SK-N-SH treated with all-trans-retinoic acid at 6 μM for 48 hours (cell line): ENCODE measurements at regions not wholly inside any gene's neighbourhood (a gene's known extent, or its start where the extent isn't known, plus 50 kb on each side); places are given as distances from the start of the nearest gene placed in this dataset.

Experiments used
- ATAC-seq: fragments of 200-7000 bp; cut with Tn5 transposase; 3 replicates; pipeline ENCODE4 v1.9.1; 2020; ENCODE audit warnings: mild to moderate bottlenecking, moderate library complexity
- ARNTL ChIP-seq: fragments of 450-650 bp; formaldehyde crosslinking; IDR thresholded peaks from 2 replicates; pipeline ENCODE4 v1.5.0; 2020; ENCODE audit warnings: low read depth, mild to moderate bottlenecking, moderate library complexity, borderline replicate concordance
- CREB5 ChIP-seq: fragments of 250-450 bp; sonication (Bioruptor Pico); IDR thresholded peaks from 2 replicates; pipeline ENCODE4 v1.5.1; 2020; ENCODE audit warnings: low read depth, mild to moderate bottlenecking, moderate library complexity
- CSDC2 ChIP-seq: fragments of 250-450 bp; sonication (Bioruptor Pico); IDR thresholded peaks from 2 replicates; pipeline ENCODE4 v1.5.0; 2020; ENCODE audit warnings: mild to moderate bottlenecking, moderate library complexity
- ESRRG ChIP-seq: fragments of 250-450 bp; sonication (Bioruptor Pico); IDR thresholded peaks from 2 replicates; pipeline ENCODE4 v1.6.1; 2021; ENCODE audit warnings: mild to moderate bottlenecking
- GLIS3 ChIP-seq: fragments of 250-450 bp; sonication (Bioruptor Pico); IDR thresholded peaks from 2 replicates; pipeline ENCODE4 v1.5.0; 2020; ENCODE audit warnings: mild to moderate bottlenecking, moderate library complexity
- ISL1 ChIP-seq: fragments of 250-450 bp; sonication (Bioruptor Pico); IDR thresholded peaks from 2 replicates; pipeline ENCODE4 v2.1.2; 2022; ENCODE audit warnings: mild to moderate bottlenecking, moderate library complexity
- OSR1 ChIP-seq: fragments of 250-450 bp; sonication (Bioruptor Pico); IDR thresholded peaks from 2 replicates; pipeline ENCODE4 v1.8.0; 2022; ENCODE audit warnings: moderate library complexity, mild to moderate bottlenecking, inconsistent platforms
- PATZ1 ChIP-seq: fragments of 250-450 bp; sonication (Bioruptor Pico); IDR thresholded peaks from 2 replicates; pipeline ENCODE4 v1.8.0; 2020; ENCODE audit warnings: mild to moderate bottlenecking, moderate library complexity, borderline replicate concordance
- POU6F1 ChIP-seq: fragments of 250-450 bp; sonication (Bioruptor Pico); IDR thresholded peaks from 2 replicates; pipeline ENCODE4 v1.8.0; 2021; ENCODE audit warnings: low read depth, mild to moderate bottlenecking, moderate library complexity, borderline replicate concordance
- PPARA ChIP-seq: fragments of 250-450 bp; sonication (Bioruptor Pico); IDR thresholded peaks from 2 replicates; pipeline ENCODE4 v1.5.0; 2020; ENCODE audit warnings: mild to moderate bottlenecking, borderline replicate concordance
- RARB ChIP-seq: fragments of 250-450 bp; sonication (Bioruptor Pico); IDR thresholded peaks from 2 replicates; pipeline ENCODE4 v1.8.0; 2021; ENCODE audit warnings: mild to moderate bottlenecking, moderate library complexity
- SNAI2 ChIP-seq: fragments of 250-450 bp; sonication (Bioruptor Pico); IDR thresholded peaks from 2 replicates; pipeline ENCODE4 v1.5.0; 2020; ENCODE audit warnings: mild to moderate bottlenecking, moderate library complexity
- TCF4 ChIP-seq: fragments of 250-450 bp; sonication (Bioruptor Pico); IDR thresholded peaks from 2 replicates; pipeline ENCODE4 v1.8.0; 2021; ENCODE audit warnings: mild to moderate bottlenecking, moderate library complexity, borderline replicate concordance
- TOX ChIP-seq: fragments of 250-450 bp; sonication (Bioruptor Pico); IDR thresholded peaks from 2 replicates; pipeline ENCODE4 v1.8.0; 2021; ENCODE audit warnings: mild to moderate bottlenecking, moderate library complexity, borderline replicate concordance
- TSHZ2 ChIP-seq: fragments of 250-450 bp; sonication (Bioruptor Pico); IDR thresholded peaks from 2 replicates; pipeline ENCODE4 v1.5.0; 2020; ENCODE audit warnings: mild to moderate bottlenecking, moderate library complexity
- ZC3H10 ChIP-seq: fragments of 250-450 bp; sonication (Bioruptor Pico); IDR thresholded peaks from 2 replicates; pipeline ENCODE4 v1.5.1; 2021; ENCODE audit warnings: mild to moderate bottlenecking, moderate library complexity
- ZFP3 ChIP-seq: fragments of 250-450 bp; sonication (Bioruptor Pico); IDR thresholded peaks from 2 replicates; pipeline ENCODE4 v1.5.0; 2020; ENCODE audit warnings: mild to moderate bottlenecking, moderate library complexity
- ZFP30 ChIP-seq: fragments of 450-650 bp; formaldehyde crosslinking; IDR thresholded peaks from 2 replicates; pipeline ENCODE4 v1.5.0; 2022; ENCODE audit warnings: mild to moderate bottlenecking, moderate library complexity
- ZNF70 ChIP-seq: fragments of 450-650 bp; formaldehyde crosslinking; IDR thresholded peaks from 2 replicates; pipeline ENCODE4 v1.5.0; 2020; ENCODE audit warnings: mild to moderate bottlenecking, moderate library complexity

GRCh38 chr6:119895626-119896025 lies 546.1 kb upstream of the MAN1A1 start:
- no peak for TF ChIP-seq CREB5
- no peak for TF ChIP-seq ZNF70 (CRISPR knock-in tag)
- TF ChIP-seq GLIS3 (CRISPR knock-in tag), result no peak
- no peak for TF ChIP-seq TCF4
- no peak for TF ChIP-seq ZFP30 (CRISPR knock-in tag)
- no peak for TF ChIP-seq PPARA (CRISPR knock-in tag)
- no peak for TF ChIP-seq ESRRG
- no peak for TF ChIP-seq OSR1
- TF ChIP-seq ZC3H10 (CRISPR knock-in tag), result no peak
- no peak for TF ChIP-seq POU6F1 (CRISPR knock-in tag)
- TF ChIP-seq ZFP3 (CRISPR knock-in tag), result no peak
- TF ChIP-seq ARNTL (CRISPR knock-in tag), result no peak
- no peak for TF ChIP-seq SNAI2 (CRISPR knock-in tag)
- no peak for TF ChIP-seq PATZ1
- TF ChIP-seq, all 23 proteins: peak for 0
- no peak for ATAC-seq

- no peak for ATAC-seq
- no peak for TF ChIP-seq ISL1 (CRISPR knock-in tag)
Observed at GRCh38 chr6:119894811-119895210, 545.2 kb upstream of the MAN1A1 start.

GRCh38 chr6:119891644-119892043 lies 542.1 kb upstream of the MAN1A1 start:
- no peak for ATAC-seq
- no peak for TF ChIP-seq ZC3H10 (CRISPR knock-in tag)
- TF ChIP-seq ZNF70 (CRISPR knock-in tag), result no peak
- TF ChIP-seq TOX (CRISPR knock-in tag), result no peak
- no peak for TF ChIP-seq TSHZ2
- TF ChIP-seq CSDC2, result no peak
- no peak for TF ChIP-seq PATZ1
- TF ChIP-seq RARB (CRISPR knock-in tag), result no peak
- TF ChIP-seq POU6F1 (CRISPR knock-in tag), result no peak
- no peak for TF ChIP-seq ZFP3 (CRISPR knock-in tag)
